PC-3 (cell line): ENCODE measurements at regions not wholly inside any gene's neighbourhood (a gene's known extent, or its start where the extent isn't known, plus 50 kb on each side); places are given as distances from the start of the nearest gene placed in this dataset.

ENCODE experiments used
- ATAC-seq: fragments of 200-7000 bp; cut with Tn5 transposase; 2 replicates; pipeline ENCODE4 v1.9.1; 2020; ENCODE audit warnings: mild to moderate bottlenecking, moderate library complexity
- BruUV-seq: library from RNA; stranded (reverse); fragments of 400-500 nt; replicated peaks from 2 replicates; lab custom pipeline; 2021; lab: Mats Ljungman, UMichigan
- CTCF ChIA-PET: fragments of 300-600 bp; sonication (Branson Sonifier 250); formaldehyde crosslinking; loops from one replicate; lab custom pipeline; 2022; ENCODE audit warnings: antibody characterized with exemption; lab: Charles Lee
- POLR2A ChIA-PET: fragments of 300-600 bp; sonication (Branson Sonifier 250); formaldehyde crosslinking; loops from one replicate; lab custom pipeline; 2022; ENCODE audit warnings: antibody characterized with exemption; ENCODE audit not compliant: unreplicated experiment; lab: Charles Lee
- DNase-seq: peaks from one replicate; pipeline ENCODE4 v3.0.0-alpha.2; 2015
- H2AFZ ChIP-seq: fragments of 300-600 bp; sonication (generic); 2 replicates; pipeline ENCODE4 v1.6.0; 2016; ENCODE audit warnings: antibody characterized with exemption, low read length
- H3F3A ChIP-seq: fragments of 300-600 bp; sonication (generic); one replicate; pipeline ENCODE4 v1.6.0; 2017; ENCODE audit warnings: antibody characterized with exemption, low read length, control low read depth, mild to moderate bottlenecking; ENCODE audit not compliant: unreplicated experiment
- H3K27ac ChIP-seq: fragments of 300-600 bp; sonication (generic); 2 replicates; pipeline ENCODE4 v1.5.1; 2016; ENCODE audit warnings: mild to moderate bottlenecking, low read length
- H3K27me3 ChIP-seq: fragments of 300-600 bp; sonication (generic); 2 replicates; pipeline ENCODE4 v1.6.1; 2016; ENCODE audit warnings: low read length, mixed read lengths
- H3K36me3 ChIP-seq: fragments of 300-600 bp; sonication (generic); 2 replicates; pipeline ENCODE4 v1.6.1; 2016; ENCODE audit warnings: low read depth, mixed run types, low read length, mixed read lengths
- H3K4me1 ChIP-seq: fragments of 300-600 bp; sonication (generic); 2 replicates; pipeline ENCODE4 v1.5.1; 2016; ENCODE audit warnings: low read length; ENCODE audit not compliant: insufficient read depth
- H3K4me2 ChIP-seq: fragments of 300-600 bp; sonication (generic); 2 replicates; pipeline ENCODE4 v1.6.0; 2016; ENCODE audit warnings: low read length
- H3K4me3 ChIP-seq: fragments of 300-600 bp; sonication (generic); 2 replicates; pipeline ENCODE4 v1.5.1; 2016; ENCODE audit warnings: mild to moderate bottlenecking, low read length, mixed read lengths
- H3K79me2 ChIP-seq: fragments of 300-600 bp; sonication (generic); 2 replicates; pipeline ENCODE4 v1.6.1; 2017; ENCODE audit warnings: low read length, mixed read lengths
- H3K9ac ChIP-seq: fragments of 300-600 bp; sonication (generic); 2 replicates; pipeline ENCODE4 v1.6.0; 2016; ENCODE audit warnings: mild to moderate bottlenecking, low read length
- H3K9me2 ChIP-seq: fragments of 300-600 bp; sonication (generic); replicated peaks from 2 replicates; pipeline ENCODE4 v1.6.1; 2016; ENCODE audit warnings: mixed run types, low read length, mixed read lengths
- H3K9me3 ChIP-seq: fragments of 300-600 bp; sonication (generic); 2 replicates; pipeline ENCODE4 v1.6.1; 2016; ENCODE audit warnings: low read length, mixed read lengths
- H4K20me1 ChIP-seq: fragments of 300-600 bp; sonication (generic); 2 replicates; pipeline ENCODE4 v1.6.1; 2016; ENCODE audit warnings: low read length, mixed read lengths
- CTCF ChIP-seq: fragments of 300-600 bp; sonication (generic); conservative IDR thresholded peaks from 2 replicates; pipeline ENCODE4 v1.5.1; 2017; ENCODE audit warnings: antibody characterized with exemption, low read depth, mild to moderate bottlenecking, low read length
- EZH2 ChIP-seq: fragments of 300-600 bp; sonication (generic); IDR thresholded peaks from one replicate; pipeline ENCODE4 v1.6.1; 2017; ENCODE audit warnings: antibody characterized with exemption, mild to moderate bottlenecking, low read length; ENCODE audit not compliant: unreplicated experiment
- EZH2phosphoT487 ChIP-seq: fragments of 300-600 bp; sonication (generic); IDR thresholded peaks from 2 replicates; pipeline ENCODE4 v1.6.1; 2018; ENCODE audit warnings: mild to moderate bottlenecking, antibody characterized with exemption, low read length, borderline replicate concordance
- intact Hi-C: fragments of 100-400 bp; cut with micrococcal nuclease; formaldehyde crosslinking; loops from 2 replicates; pipeline ENCODE4 v1.9.0; 2023

- H3K9me2 ChIP-seq: no peaks in the 10 kb centered on the region
- CTCF ChIA-PET: no interaction called here
- no peaks in the 10 kb centered on the region for H4K20me1 ChIP-seq
- no peaks in the 10 kb centered on the region for H3K36me3 ChIP-seq
- no peak overlapping the region for H3K4me3 ChIP-seq
- intact Hi-C loops: no loop called here
- TF ChIP-seq CTCF (no peak), EZH2 (no peak), EZH2phosphoT487 (no peak)
- H3K4me1 ChIP-seq: no peaks in the 10 kb centered on the region
- no peaks in the 10 kb centered on the region for H3K27me3 ChIP-seq
- no peak overlapping the region for H3K9ac ChIP-seq
- H3K79me2 ChIP-seq: no peaks in the 10 kb centered on the region
- H3F3A ChIP-seq: no peaks in the 10 kb centered on the region
- no TSS peak for BruUV-seq
- no peak overlapping the region for H3K4me2 ChIP-seq
- no peak overlapping the region for H3K27ac ChIP-seq
- POLR2A ChIA-PET: no interaction called here
- no peaks in the 10 kb centered on the region for H3K9me3 ChIP-seq
- DNase-seq: no peak
- no peak for ATAC-seq
- no peak overlapping the region for H2AFZ ChIP-seq
These were observed 72.9 kb upstream of the GYPA start for GRCh38 chr4:144213371-144213770.

GRCh38 chr4:144223149-144223548 is 82.6 kb upstream of the GYPA start:
- Histone ChIP-seq H3K4me3 (no peak overlapping the region), H3K27me3 (no peaks in the 10 kb centered on the region), H4K20me1 (no peaks in the 10 kb centered on the region), H3K79me2 (no peaks in the 10 kb centered on the region), H3K27ac (no peak overlapping the region), H3K4me1 (no peaks in the 10 kb centered on the region), H3K36me3 (no peaks in the 10 kb centered on the region), H3K9ac (no peak overlapping the region), H3K9me2 (no peaks in the 10 kb centered on the region), H3F3A (no peaks in the 10 kb centered on the region), H3K4me2 (no peak overlapping the region), H2AFZ (no peak overlapping the region), H3K9me3 (no peaks in the 10 kb centered on the region)
- BruUV-seq: no TSS peak
- TF ChIP-seq EZH2phosphoT487 (no peak), CTCF (no peak), EZH2 (no peak)
- CTCF ChIA-PET: no interaction called here
- POLR2A ChIA-PET: no interaction called here
- DNase-seq (no peak), ATAC-seq (no peak)
- intact Hi-C loops: no loop called here

DNA sequence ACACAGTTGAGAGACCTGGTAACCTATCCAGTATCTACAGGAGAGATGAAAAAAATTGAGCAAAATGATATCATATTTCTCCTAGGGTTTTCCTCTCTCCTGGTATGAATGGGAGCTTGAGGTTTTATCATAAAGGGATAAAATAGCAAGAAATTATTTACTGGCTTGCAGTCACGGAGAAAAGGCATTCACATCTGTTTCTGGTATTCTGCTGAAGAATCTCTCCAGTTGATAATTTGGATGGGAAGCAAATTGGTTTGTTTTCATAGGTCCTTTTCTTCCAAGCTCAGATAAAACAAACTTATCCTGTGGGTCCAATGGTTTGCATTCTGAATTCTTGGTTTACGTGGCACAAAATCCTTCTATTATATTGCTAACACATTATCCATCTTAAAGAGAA is 83.1 kb upstream of the GYPA start:
- Histone ChIP-seq H3K9ac (no peak overlapping the region), H4K20me1 (no peaks in the 10 kb centered on the region), H3K79me2 (no peaks in the 10 kb centered on the region), H3K9me2 (no peaks in the 10 kb centered on the region), H3K27ac (no peak overlapping the region), H3K9me3 (no peaks in the 10 kb centered on the region), H3K4me1 (no peaks in the 10 kb centered on the region), H3F3A (no peaks in the 10 kb centered on the region), H3K27me3 (no peaks in the 10 kb centered on the region), H2AFZ (no peak overlapping the region), H3K4me2 (no peak overlapping the region), H3K4me3 (no peak overlapping the region), H3K36me3 (no peaks in the 10 kb centered on the region)
- POLR2A ChIA-PET: no interaction called here
- ATAC-seq: no peak
- CTCF ChIA-PET: no interaction called here
- BruUV-seq: no TSS peak
- intact Hi-C loops: no loop called here
- no peak for DNase-seq
- no peak for TF ChIP-seq EZH2phosphoT487
- TF ChIP-seq CTCF: no peak
- TF ChIP-seq EZH2: no peak
